WTC11 (cell line): ENCODE measurements at regions not wholly inside any gene's neighbourhood (a gene's known extent, or its start where the extent isn't known, plus 50 kb on each side); places are given as distances from the start of the nearest gene placed in this dataset.

ENCODE experiments used
- ARID4B ChIP-seq: sonication (generic); formaldehyde crosslinking; IDR thresholded peaks from 2 replicates; pipeline ENCODE4 v1.8.0; 2023; ENCODE audit warnings: missing genetic modification reagents, mild to moderate bottlenecking, borderline replicate concordance
- ATF2 ChIP-seq: sonication (generic); formaldehyde crosslinking; IDR thresholded peaks from 2 replicates; pipeline ENCODE4 v1.8.1; 2022; ENCODE audit warnings: low read depth, missing genetic modification reagents, borderline replicate concordance
- ATF3 ChIP-seq: sonication (generic); formaldehyde crosslinking; conservative IDR thresholded peaks from 2 replicates; pipeline ENCODE4 v1.8.1; 2022; ENCODE audit warnings: mild to moderate bottlenecking, missing genetic modification reagents
- CREB1 ChIP-seq: sonication (generic); formaldehyde crosslinking; IDR thresholded peaks from 2 replicates; pipeline ENCODE4 v1.8.0; 2023; ENCODE audit warnings: mild to moderate bottlenecking, missing genetic modification reagents
- CTCF ChIP-seq: fragments of 200-600 bp; IDR thresholded peaks from 2 replicates; pipeline ENCODE4 v1.8.0; 2022; ENCODE audit warnings: antibody characterized with exemption
- ERG ChIP-seq: fragments of 250-450 bp; sonication (Bioruptor Pico); IDR thresholded peaks from 2 replicates; pipeline ENCODE4 v1.8.0; 2021; ENCODE audit warnings: mild to moderate bottlenecking
- FOXJ3 ChIP-seq: sonication (generic); formaldehyde crosslinking; IDR thresholded peaks from 2 replicates; pipeline ENCODE4 v1.9.0; 2021; ENCODE audit warnings: missing genetic modification reagents, mild to moderate bottlenecking, borderline replicate concordance
- HMGXB4 ChIP-seq: sonication (generic); formaldehyde crosslinking; IDR thresholded peaks from 2 replicates; pipeline ENCODE4 v1.8.1; 2023; ENCODE audit warnings: mild to moderate bottlenecking, moderate library complexity, missing genetic modification reagents
- MAX ChIP-seq: sonication (generic); formaldehyde crosslinking; IDR thresholded peaks from 2 replicates; pipeline ENCODE4 v1.8.0; 2022; ENCODE audit warnings: mild to moderate bottlenecking, missing genetic modification reagents
- NR2C2 ChIP-seq: sonication (generic); formaldehyde crosslinking; IDR thresholded peaks from 2 replicates; pipeline ENCODE4 v1.8.0; 2022; ENCODE audit warnings: mild to moderate bottlenecking, missing genetic modification reagents
- SMAD3 ChIP-seq: sonication (generic); formaldehyde crosslinking; IDR thresholded peaks from 2 replicates; pipeline ENCODE4 v1.8.0; 2022; ENCODE audit warnings: missing genetic modification reagents, mild to moderate bottlenecking, borderline replicate concordance
- TCF7 ChIP-seq: sonication (generic); formaldehyde crosslinking; IDR thresholded peaks from 2 replicates; pipeline ENCODE4 v1.8.0; 2022; ENCODE audit warnings: mild to moderate bottlenecking, low read depth, missing genetic modification reagents, moderate library complexity
- ZNF263 ChIP-seq: sonication (generic); formaldehyde crosslinking; IDR thresholded peaks from 2 replicates; pipeline ENCODE4 v1.8.1; 2022; ENCODE audit warnings: low read depth, mild to moderate bottlenecking, moderate library complexity, missing genetic modification reagents

GRCh38 chr19:31975461-31975860 is 369.9 kb upstream of the ZNF507 start:
- TF ChIP-seq ATF3 (CRISPR knock-in tag) (no peak), ERG (no peak), SMAD3 (no peak), ARID4B (CRISPR knock-in tag) (no peak), FOXJ3 (CRISPR knock-in tag) (no peak), TCF7 (CRISPR knock-in tag) (no peak), CTCF (no peak), ZNF263 (CRISPR knock-in tag) (no peak), NR2C2 (no peak), ATF2 (CRISPR knock-in tag) (no peak), MAX (CRISPR knock-in tag) (no peak), HMGXB4 (CRISPR knock-in tag) (no peak), CREB1 (CRISPR knock-in tag) (no peak)
